ENCODE measurements at regions not wholly inside any gene's neighbourhood (a gene's known extent, or its start where the extent isn't known, plus 50 kb on each side); places are given as distances from the start of the nearest gene placed in this dataset.

- intact Hi-C loops (cut with micrococcal nuclease; ENCODE audit: unreplicated experiment), result no loop called here
- Mint-ChIP-seq H3K9me3 (ENCODE audit: low read depth, unreplicated experiment) (peaks cover 13% of the 10 kb centered on the region), H3K27me3 (ENCODE audit: unreplicated experiment) (no peaks in the 10 kb centered on the region), H3K4me1 (ENCODE audit: low read depth, unreplicated experiment) (no peaks in the 10 kb centered on the region), H3K27ac (ENCODE audit: unreplicated experiment) (no peak overlapping the region), H3K36me3 (ENCODE audit: insufficient read depth, unreplicated experiment) (no peaks in the 10 kb centered on the region), H3K4me3 (ENCODE audit: low read depth, unreplicated experiment) (no peak overlapping the region)
- BruUV-seq (replicated peaks), result no TSS peak
- TF ChIP-seq, protein P1, sequence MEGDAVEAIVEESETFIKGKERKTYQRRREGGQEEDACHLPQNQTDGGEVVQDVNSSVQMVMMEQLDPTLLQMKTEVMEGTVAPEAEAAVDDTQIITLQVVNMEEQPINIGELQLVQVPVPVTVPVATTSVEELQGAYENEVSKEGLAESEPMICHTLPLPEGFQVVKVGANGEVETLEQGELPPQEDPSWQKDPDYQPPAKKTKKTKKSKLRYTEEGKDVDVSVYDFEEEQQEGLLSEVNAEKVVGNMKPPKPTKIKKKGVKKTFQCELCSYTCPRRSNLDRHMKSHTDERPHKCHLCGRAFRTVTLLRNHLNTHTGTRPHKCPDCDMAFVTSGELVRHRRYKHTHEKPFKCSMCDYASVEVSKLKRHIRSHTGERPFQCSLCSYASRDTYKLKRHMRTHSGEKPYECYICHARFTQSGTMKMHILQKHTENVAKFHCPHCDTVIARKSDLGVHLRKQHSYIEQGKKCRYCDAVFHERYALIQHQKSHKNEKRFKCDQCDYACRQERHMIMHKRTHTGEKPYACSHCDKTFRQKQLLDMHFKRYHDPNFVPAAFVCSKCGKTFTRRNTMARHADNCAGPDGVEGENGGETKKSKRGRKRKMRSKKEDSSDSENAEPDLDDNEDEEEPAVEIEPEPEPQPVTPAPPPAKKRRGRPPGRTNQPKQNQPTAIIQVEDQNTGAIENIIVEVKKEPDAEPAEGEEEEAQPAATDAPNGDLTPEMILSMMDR (IDR thresholded peaks at IDR 0.05; ENCODE audit: unreplicated experiment), result no peak
- no peak for DNase-seq
- CTCF ChIA-PET, result no interaction called here
These were observed 198.1 kb downstream of the RSL24D1 start for GRCh38 chr15:54998661-54999060.

DNA sequence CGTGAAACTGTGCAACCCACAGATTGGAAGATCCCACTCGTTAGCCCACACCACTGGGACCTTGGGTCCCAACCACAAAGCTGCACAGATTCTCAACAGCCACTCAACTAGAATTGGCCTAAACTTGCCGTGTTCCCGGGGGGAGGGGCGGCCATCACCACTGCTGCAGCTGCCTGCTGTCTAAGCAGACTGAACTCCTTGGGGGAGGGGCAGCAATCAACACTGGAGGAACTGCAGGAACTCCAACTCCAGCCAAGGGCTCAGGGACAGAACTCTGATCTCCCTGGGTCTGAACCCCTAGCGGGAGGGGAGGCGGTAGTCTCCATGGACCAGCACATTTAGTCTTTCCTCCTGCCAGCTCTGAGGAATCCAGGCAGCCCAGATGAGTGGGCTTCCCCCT is 205.9 kb downstream of the RSL24D1 start:
- DNase-seq, result no peak
- Mint-ChIP-seq H3K9me3 (ENCODE audit: low read depth, unreplicated experiment) (peaks cover 21% of the 10 kb centered on the region), H3K4me1 (ENCODE audit: low read depth, unreplicated experiment) (no peaks in the 10 kb centered on the region), H3K27me3 (ENCODE audit: unreplicated experiment) (no peaks in the 10 kb centered on the region), H3K36me3 (ENCODE audit: insufficient read depth, unreplicated experiment) (no peaks in the 10 kb centered on the region), H3K27ac (ENCODE audit: unreplicated experiment) (no peak overlapping the region), H3K4me3 (ENCODE audit: low read depth, unreplicated experiment) (no peak overlapping the region)
- TF ChIP-seq, protein P1 (IDR thresholded peaks at IDR 0.05; ENCODE audit: unreplicated experiment), result no peak
- CTCF ChIA-PET, result no interaction called here
- intact Hi-C loops (cut with micrococcal nuclease; ENCODE audit: unreplicated experiment), result no loop called here
- no TSS peak for BruUV-seq (replicated peaks)

DNA sequence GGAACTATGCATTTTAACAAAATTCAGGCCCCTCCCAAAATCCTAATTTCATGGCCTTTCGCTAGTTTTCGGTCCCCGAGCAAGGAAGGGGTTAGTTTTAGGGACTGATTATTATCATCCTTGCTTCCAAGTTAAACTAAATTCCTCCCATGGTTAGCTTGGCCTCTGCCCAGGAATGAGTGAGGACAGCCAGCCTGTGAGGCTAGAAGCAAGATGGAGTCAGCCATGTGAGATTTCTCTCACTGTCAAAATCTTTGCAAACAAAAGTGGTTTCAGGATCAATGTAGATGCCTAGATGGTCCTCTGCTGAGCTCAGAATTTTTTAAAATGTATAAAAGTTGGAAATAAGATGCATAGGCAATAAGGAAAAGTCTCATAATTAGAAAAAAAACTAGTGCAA is 208.9 kb downstream of the RSL24D1 start:
- H3K27ac Mint-ChIP-seq (ENCODE audit: unreplicated experiment), result no peak overlapping the region
- H3K36me3 Mint-ChIP-seq (ENCODE audit: insufficient read depth, unreplicated experiment), result no peaks in the 10 kb centered on the region
- no TSS peak for BruUV-seq (replicated peaks)
- H3K4me3 Mint-ChIP-seq (ENCODE audit: low read depth, unreplicated experiment), result no peak overlapping the region
- no peaks in the 10 kb centered on the region for H3K27me3 Mint-ChIP-seq (ENCODE audit: unreplicated experiment)
- TF ChIP-seq, protein P1 (IDR thresholded peaks at IDR 0.05; ENCODE audit: unreplicated experiment), result no peak
- peaks cover 21% of the 10 kb centered on the region for H3K9me3 Mint-ChIP-seq (ENCODE audit: low read depth, unreplicated experiment)
- CTCF ChIA-PET, result interaction anchor here (1.0 kb wide), 1 partner anchor 11 kb away, joined by 4 read pairs; no protein-coding TSS in a partner anchor
- intact Hi-C loops (cut with micrococcal nuclease; ENCODE audit: unreplicated experiment), result no loop called here
- no peak for DNase-seq
- no peaks in the 10 kb centered on the region for H3K4me1 Mint-ChIP-seq (ENCODE audit: low read depth, unreplicated experiment)

- H3K9me3 Mint-ChIP-seq (ENCODE audit: low read depth, unreplicated experiment), result peaks cover 12% of the 10 kb centered on the region
- no peaks in the 10 kb centered on the region for H3K27me3 Mint-ChIP-seq (ENCODE audit: unreplicated experiment)
- TF ChIP-seq, protein P1 (IDR thresholded peaks at IDR 0.05; ENCODE audit: unreplicated experiment), result no peak
- no peak overlapping the region for H3K27ac Mint-ChIP-seq (ENCODE audit: unreplicated experiment)
- no peaks in the 10 kb centered on the region for H3K4me1 Mint-ChIP-seq (ENCODE audit: low read depth, unreplicated experiment)
- CTCF ChIA-PET, result no interaction called here
- no peak for DNase-seq
- H3K4me3 Mint-ChIP-seq (ENCODE audit: low read depth, unreplicated experiment), result no peak overlapping the region
- BruUV-seq (replicated peaks), result no TSS peak
- intact Hi-C loops (cut with micrococcal nuclease; ENCODE audit: unreplicated experiment), result no loop called here
- H3K36me3 Mint-ChIP-seq (ENCODE audit: insufficient read depth, unreplicated experiment), result no peaks in the 10 kb centered on the region
These were observed 216.8 kb downstream of the RSL24D1 start for GRCh38 chr15:54979964-54980363.

All from Calu3 (cell line).